WTC11 (cell line): ENCODE measurements at regions not wholly inside any gene's neighbourhood (a gene's known extent, or its start where the extent isn't known, plus 50 kb on each side); places are given as distances from the start of the nearest gene placed in this dataset.

Experiments
- ATAC-seq: fragments of 200-7000 bp; cut with Tn5 transposase; 2 replicates; pipeline ENCODE4 v1.10.0; 2021; ENCODE audit warnings: mild to moderate bottlenecking, moderate library complexity
- CTCF ChIA-PET: fragments of 300-600 bp; sonication (Branson Sonifier 250); formaldehyde crosslinking; loops from one replicate; lab custom pipeline; 2021; ENCODE audit warnings: antibody characterized with exemption; lab: Charles Lee
- POLR2A ChIA-PET: fragments of 350-600 bp; sonication (Branson Sonifier 250); formaldehyde crosslinking; loops from one replicate; lab custom pipeline; 2021; ENCODE audit warnings: antibody characterized with exemption; lab: Charles Lee
- DNase-seq: peaks from one replicate; pipeline ENCODE4 v3.0.0; 2021; ENCODE audit warnings: low spot score
- H3K27ac Mint-ChIP-seq: 2 replicates; pipeline ENCODE4 v1.8.0; 2021; ENCODE audit warnings: mixed read lengths
- H3K27me3 Mint-ChIP-seq: 2 replicates; pipeline ENCODE4 v1.8.0; 2021; ENCODE audit warnings: low read depth, mild to moderate bottlenecking, moderate library complexity, mixed read lengths
- H3K36me3 Mint-ChIP-seq: 2 replicates; pipeline ENCODE4 v1.8.0; 2021; ENCODE audit warnings: mixed read lengths
- H3K4me1 Mint-ChIP-seq: 2 replicates; pipeline ENCODE4 v1.8.0; 2022; ENCODE audit warnings: mixed read lengths
- H3K4me3 Mint-ChIP-seq: 2 replicates; pipeline ENCODE4 v1.8.0; 2021; ENCODE audit warnings: mild to moderate bottlenecking, moderate library complexity, mixed read lengths
- H3K9me3 Mint-ChIP-seq: 2 replicates; pipeline ENCODE4 v1.8.0; 2021; ENCODE audit warnings: mixed read lengths
- ATF1 ChIP-seq: sonication (generic); formaldehyde crosslinking; IDR thresholded peaks from 2 replicates; pipeline ENCODE4 v1.8.1; 2023; ENCODE audit warnings: mild to moderate bottlenecking, moderate library complexity, missing genetic modification reagents
- CBFB ChIP-seq: sonication (generic); formaldehyde crosslinking; IDR thresholded peaks from 2 replicates; pipeline ENCODE4 v1.8.1; 2022; ENCODE audit warnings: mild to moderate bottlenecking, low read depth, missing genetic modification reagents
- CREM ChIP-seq: sonication (generic); formaldehyde crosslinking; IDR thresholded peaks from 2 replicates; pipeline ENCODE4 v1.8.1; 2022; ENCODE audit warnings: mild to moderate bottlenecking, missing genetic modification reagents, moderate library complexity
- ELF4 ChIP-seq: sonication (generic); formaldehyde crosslinking; IDR thresholded peaks from 2 replicates; pipeline ENCODE4 v1.8.1; 2022; ENCODE audit warnings: low read depth, mild to moderate bottlenecking, moderate library complexity, missing genetic modification reagents
- FOXK1 ChIP-seq: sonication (generic); formaldehyde crosslinking; IDR thresholded peaks from 2 replicates; pipeline ENCODE4 v1.8.0; 2022; ENCODE audit warnings: mild to moderate bottlenecking, moderate library complexity, missing genetic modification reagents
- GRHL2 ChIP-seq: fragments of 250-450 bp; sonication (Bioruptor Pico); IDR thresholded peaks from 2 replicates; pipeline ENCODE4 v1.8.0; 2022; ENCODE audit warnings: mild to moderate bottlenecking, moderate library complexity; ENCODE audit not compliant: insufficient replicate concordance, severe bottlenecking
- JAZF1 ChIP-seq: fragments of 250-450 bp; sonication (Bioruptor Pico); IDR thresholded peaks from 2 replicates; pipeline ENCODE4 v1.9.0; 2021; ENCODE audit warnings: moderate library complexity, mild to moderate bottlenecking, inconsistent platforms
- JUN ChIP-seq: sonication (generic); formaldehyde crosslinking; IDR thresholded peaks from 2 replicates; pipeline ENCODE4 v1.8.0; 2023; ENCODE audit warnings: mild to moderate bottlenecking, missing genetic modification reagents
- KAT7 ChIP-seq: sonication (generic); formaldehyde crosslinking; IDR thresholded peaks from 2 replicates; pipeline ENCODE4 v1.8.1; 2023; ENCODE audit warnings: missing genetic modification reagents, mild to moderate bottlenecking, borderline replicate concordance
- MXD4 ChIP-seq: fragments of 250-450 bp; sonication (Bioruptor Pico); IDR thresholded peaks from 2 replicates; pipeline ENCODE4 v1.8.0; 2021; ENCODE audit warnings: mild to moderate bottlenecking, moderate library complexity, borderline replicate concordance
- NFE2L1 ChIP-seq: sonication (generic); formaldehyde crosslinking; IDR thresholded peaks from 2 replicates; pipeline ENCODE4 v1.8.1; 2023; ENCODE audit warnings: missing genetic modification reagents
- NFYB ChIP-seq: sonication (generic); formaldehyde crosslinking; conservative IDR thresholded peaks from 2 replicates; pipeline ENCODE4 v1.8.0; 2022; ENCODE audit warnings: low read depth, missing genetic modification reagents
- SMAD3 ChIP-seq: sonication (generic); formaldehyde crosslinking; IDR thresholded peaks from 2 replicates; pipeline ENCODE4 v1.8.0; 2022; ENCODE audit warnings: missing genetic modification reagents, mild to moderate bottlenecking, borderline replicate concordance
- SMAD4 ChIP-seq: sonication (generic); formaldehyde crosslinking; IDR thresholded peaks from 2 replicates; pipeline ENCODE4 v1.8.0; 2022; ENCODE audit warnings: mild to moderate bottlenecking, missing genetic modification reagents
- TEAD4 ChIP-seq: sonication (generic); formaldehyde crosslinking; IDR thresholded peaks from 2 replicates; pipeline ENCODE4 v1.8.0; 2022; ENCODE audit warnings: mild to moderate bottlenecking, missing genetic modification reagents
- ZBTB21 ChIP-seq: sonication (generic); formaldehyde crosslinking; IDR thresholded peaks from 2 replicates; pipeline ENCODE4 v1.8.1; 2023; ENCODE audit warnings: mild to moderate bottlenecking, missing genetic modification reagents, borderline replicate concordance
- ZBTB43 ChIP-seq: sonication (generic); formaldehyde crosslinking; IDR thresholded peaks from 2 replicates; pipeline ENCODE4 v1.8.1; 2023; ENCODE audit warnings: mild to moderate bottlenecking, missing genetic modification reagents
- ZNF121 ChIP-seq: sonication (generic); formaldehyde crosslinking; IDR thresholded peaks from 2 replicates; pipeline ENCODE4 v1.8.0; 2023; ENCODE audit warnings: missing genetic modification reagents
- ZNF281 ChIP-seq: sonication (generic); formaldehyde crosslinking; IDR thresholded peaks from 2 replicates; pipeline ENCODE4 v1.8.0; 2023; ENCODE audit warnings: mild to moderate bottlenecking, missing genetic modification reagents
- ZNF317 ChIP-seq: sonication (generic); formaldehyde crosslinking; IDR thresholded peaks from 2 replicates; pipeline ENCODE4 v1.8.1; 2023; ENCODE audit warnings: low read depth, mild to moderate bottlenecking, moderate library complexity, missing genetic modification reagents, borderline replicate concordance
- TF ChIP-seq, protein P1 (sequence below): sonication (generic); formaldehyde crosslinking; conservative IDR thresholded peaks from 2 replicates; pipeline ENCODE4 v1.8.1; 2022; ENCODE audit warnings: mild to moderate bottlenecking, missing genetic modification reagents
- TF ChIP-seq, protein P2 (sequence below): sonication (generic); formaldehyde crosslinking; IDR thresholded peaks from 2 replicates; pipeline ENCODE4 v1.8.0; 2022; ENCODE audit warnings: missing genetic modification reagents
- TF ChIP-seq, protein P3 (sequence below): sonication (generic); formaldehyde crosslinking; IDR thresholded peaks from 2 replicates; pipeline ENCODE4 v1.8.0; 2023; ENCODE audit warnings: missing genetic modification reagents

GRCh38 chr10:3537518-3537917 lies 247.5 kb downstream of the KLF6 start (continued):
- TF ChIP-seq, protein P1, sequence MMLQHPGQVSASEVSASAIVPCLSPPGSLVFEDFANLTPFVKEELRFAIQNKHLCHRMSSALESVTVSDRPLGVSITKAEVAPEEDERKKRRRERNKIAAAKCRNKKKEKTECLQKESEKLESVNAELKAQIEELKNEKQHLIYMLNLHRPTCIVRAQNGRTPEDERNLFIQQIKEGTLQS = no peak
- no peak for TF ChIP-seq ATF1

- CTCF ChIA-PET = no interaction called here
Observed at GRCh38 chr10:3535001-3535400, 250.0 kb downstream of the KLF6 start.

GRCh38 chr10:3534433-3534832 lies 250.6 kb downstream of the KLF6 start:
- no peaks in the 10 kb centered on the region for H3K27me3 Mint-ChIP-seq
- no peaks in the 10 kb centered on the region for H3K36me3 Mint-ChIP-seq
- no peaks in the 10 kb centered on the region for H3K9me3 Mint-ChIP-seq
- POLR2A ChIA-PET = no interaction called here
- DNase-seq (no peak), ATAC-seq (no peak)
- H3K4me1 Mint-ChIP-seq = peaks cover 9% of the 10 kb centered on the region
- H3K27ac Mint-ChIP-seq = no peak overlapping the region
- H3K4me3 Mint-ChIP-seq = no peak overlapping the region
- TF ChIP-seq CBFB (no peak), ZNF317 (CRISPR knock-in tag) (no peak), NFYB (CRISPR knock-in tag) (no peak), ZBTB21 (no peak), JUN (CRISPR knock-in tag) (no peak), ZNF281 (no peak), KAT7 (CRISPR knock-in tag) (no peak), SMAD3 (CRISPR knock-in tag) (no peak), MXD4 (CRISPR knock-in tag) (no peak)
- TF ChIP-seq, protein P2, sequence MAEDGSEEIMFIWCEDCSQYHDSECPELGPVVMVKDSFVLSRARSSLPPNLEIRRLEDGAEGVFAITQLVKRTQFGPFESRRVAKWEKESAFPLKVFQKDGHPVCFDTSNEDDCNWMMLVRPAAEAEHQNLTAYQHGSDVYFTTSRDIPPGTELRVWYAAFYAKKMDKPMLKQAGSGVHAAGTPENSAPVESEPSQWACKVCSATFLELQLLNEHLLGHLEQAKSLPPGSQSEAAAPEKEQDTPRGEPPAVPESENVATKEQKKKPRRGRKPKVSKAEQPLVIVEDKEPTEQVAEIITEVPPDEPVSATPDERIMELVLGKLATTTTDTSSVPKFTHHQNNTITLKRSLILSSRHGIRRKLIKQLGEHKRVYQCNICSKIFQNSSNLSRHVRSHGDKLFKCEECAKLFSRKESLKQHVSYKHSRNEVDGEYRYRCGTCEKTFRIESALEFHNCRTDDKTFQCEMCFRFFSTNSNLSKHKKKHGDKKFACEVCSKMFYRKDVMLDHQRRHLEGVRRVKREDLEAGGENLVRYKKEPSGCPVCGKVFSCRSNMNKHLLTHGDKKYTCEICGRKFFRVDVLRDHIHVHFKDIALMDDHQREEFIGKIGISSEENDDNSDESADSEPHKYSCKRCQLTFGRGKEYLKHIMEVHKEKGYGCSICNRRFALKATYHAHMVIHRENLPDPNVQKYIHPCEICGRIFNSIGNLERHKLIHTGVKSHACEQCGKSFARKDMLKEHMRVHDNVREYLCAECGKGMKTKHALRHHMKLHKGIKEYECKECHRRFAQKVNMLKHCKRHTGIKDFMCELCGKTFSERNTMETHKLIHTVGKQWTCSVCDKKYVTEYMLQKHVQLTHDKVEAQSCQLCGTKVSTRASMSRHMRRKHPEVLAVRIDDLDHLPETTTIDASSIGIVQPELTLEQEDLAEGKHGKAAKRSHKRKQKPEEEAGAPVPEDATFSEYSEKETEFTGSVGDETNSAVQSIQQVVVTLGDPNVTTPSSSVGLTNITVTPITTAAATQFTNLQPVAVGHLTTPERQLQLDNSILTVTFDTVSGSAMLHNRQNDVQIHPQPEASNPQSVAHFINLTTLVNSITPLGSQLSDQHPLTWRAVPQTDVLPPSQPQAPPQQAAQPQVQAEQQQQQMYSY (CRISPR knock-in tag) = no peak
- TF ChIP-seq, protein P3, sequence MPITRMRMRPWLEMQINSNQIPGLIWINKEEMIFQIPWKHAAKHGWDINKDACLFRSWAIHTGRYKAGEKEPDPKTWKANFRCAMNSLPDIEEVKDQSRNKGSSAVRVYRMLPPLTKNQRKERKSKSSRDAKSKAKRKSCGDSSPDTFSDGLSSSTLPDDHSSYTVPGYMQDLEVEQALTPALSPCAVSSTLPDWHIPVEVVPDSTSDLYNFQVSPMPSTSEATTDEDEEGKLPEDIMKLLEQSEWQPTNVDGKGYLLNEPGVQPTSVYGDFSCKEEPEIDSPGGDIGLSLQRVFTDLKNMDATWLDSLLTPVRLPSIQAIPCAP (CRISPR knock-in tag) = no peak
- CTCF ChIA-PET = no interaction called here

More at GRCh38 chr10:3535001-3535400, 250.0 kb downstream of the KLF6 start:
- no peaks in the 10 kb centered on the region for H3K27me3 Mint-ChIP-seq
- H3K4me1 Mint-ChIP-seq = peaks cover 9% of the 10 kb centered on the region
- no peak for DNase-seq
- no peak overlapping the region for H3K4me3 Mint-ChIP-seq
- H3K9me3 Mint-ChIP-seq = no peaks in the 10 kb centered on the region
- no peak for ATAC-seq
- no peaks in the 10 kb centered on the region for H3K36me3 Mint-ChIP-seq
- TF ChIP-seq ELF4 (CRISPR knock-in tag) (no peak), GRHL2 (CRISPR knock-in tag) (no peak), SMAD4 (no peak), ZNF121 (CRISPR knock-in tag) (no peak), NFE2L1 (CRISPR knock-in tag) (no peak), TEAD4 (no peak), NFYB (CRISPR knock-in tag) (no peak), CREM (no peak), JAZF1 (CRISPR knock-in tag) (no peak), ZBTB43 (CRISPR knock-in tag) (no peak), FOXK1 (CRISPR knock-in tag) (no peak)
- POLR2A ChIA-PET = no interaction called here
- no peak overlapping the region for H3K27ac Mint-ChIP-seq
